C1 segment of cervical spinal cord (tissue), 14 donors: ENCODE measurements at regions not wholly inside any gene's neighbourhood (a gene's known extent, or its start where the extent isn't known, plus 50 kb on each side); places are given as distances from the start of the nearest gene placed in this dataset.

Experiments used
- DNase-seq, 14 donors: peaks; one replicate each; lab custom pipeline; 2025; lab: John Stamatoyannopoulos, UW

- DNase-seq: no peak
Observed at GRCh38 chr9:103904242-103904641, 189.9 kb upstream of the SMC2 start.

GRCh38 chr9:103913899-103914298 is 180.2 kb upstream of the SMC2 start:
- DNase-seq: no peak

- DNase-seq: no peak
Observed at GRCh38 chr9:103919605-103920209, 174.4 kb upstream of the SMC2 start.

- no peak for DNase-seq
Observed at GRCh38 chr9:103928442-103928841, 165.7 kb upstream of the SMC2 start.

- no peak for DNase-seq
Observed at GRCh38 chr9:103941104-103941503, 153.0 kb upstream of the SMC2 start.

- no peak for DNase-seq
Observed at GRCh38 chr9:103942200-103942599, 151.9 kb upstream of the SMC2 start.

- DNase-seq: no peak
Observed at GRCh38 chr9:103942651-103943050, 151.5 kb upstream of the SMC2 start.

- no peak for DNase-seq
Observed at GRCh38 chr9:103949096-103949495, 145.0 kb upstream of the SMC2 start.

- DNase-seq: no peak
Observed at GRCh38 chr9:103977163-103977562, 116.9 kb upstream of the SMC2 start.

- no peak for DNase-seq
Observed at GRCh38 chr9:103978396-103978795, 115.7 kb upstream of the SMC2 start.

- no peak for DNase-seq
Observed at GRCh38 chr9:103981912-103982311, 112.2 kb upstream of the SMC2 start.

GRCh38 chr9:103985077-103985476 is 109.0 kb upstream of the SMC2 start:
- no peak for DNase-seq

GRCh38 chr9:103988821-103989220 is 105.3 kb upstream of the SMC2 start:
- DNase-seq: no peak

- DNase-seq: no peak
Observed at GRCh38 chr9:103990311-103990710, 103.8 kb upstream of the SMC2 start.

GRCh38 chr9:103991001-103991400 is 103.1 kb upstream of the SMC2 start:
- DNase-seq: no peak

- no peak for DNase-seq
Observed at GRCh38 chr9:103991698-103992097, 102.4 kb upstream of the SMC2 start.

GRCh38 chr9:103992938-103993579 is 101.0 kb upstream of the SMC2 start:
- no peak for DNase-seq

GRCh38 chr9:103997856-103998370 is 96.2 kb upstream of the SMC2 start:
- no peak for DNase-seq

GRCh38 chr9:103999375-104000062 is 94.6 kb upstream of the SMC2 start:
- DNase-seq: no peak

GRCh38 chr9:104009826-104010225 is 84.3 kb upstream of the SMC2 start:
- no peak for DNase-seq

- no peak for DNase-seq
Observed at GRCh38 chr9:104022083-104022482, 72.0 kb upstream of the SMC2 start.

- DNase-seq: no peak
Observed at GRCh38 chr9:104025104-104025503, 69.0 kb upstream of the SMC2 start.

- no peak for DNase-seq
Observed at GRCh38 chr9:104025945-104026344, 68.2 kb upstream of the SMC2 start.
